ENCODE measurements at regions not wholly inside any gene's neighbourhood (a gene's known extent, or its start where the extent isn't known, plus 50 kb on each side); places are given as distances from the start of the nearest gene placed in this dataset.

DNA sequence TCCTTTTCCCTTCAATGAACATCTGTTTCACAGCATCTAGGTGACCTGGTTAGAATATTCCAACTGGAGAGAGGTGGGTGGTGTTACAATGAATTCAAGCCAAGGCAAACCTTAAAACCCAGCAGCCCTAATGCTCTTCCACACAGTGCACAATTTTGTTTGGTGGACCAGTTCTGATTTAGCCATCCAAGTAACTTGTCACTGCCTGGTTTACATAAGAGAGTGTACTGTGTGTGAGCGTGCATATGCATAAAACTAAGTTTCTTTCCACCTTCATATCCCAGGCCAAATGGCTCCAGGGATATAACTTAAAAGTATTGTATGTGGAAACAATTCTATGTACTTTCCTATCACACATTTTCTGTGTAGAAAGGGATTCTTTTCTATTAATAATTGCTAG, 200.4 kb upstream of the FAR2 start:
- no peak for DNase-seq

DNA sequence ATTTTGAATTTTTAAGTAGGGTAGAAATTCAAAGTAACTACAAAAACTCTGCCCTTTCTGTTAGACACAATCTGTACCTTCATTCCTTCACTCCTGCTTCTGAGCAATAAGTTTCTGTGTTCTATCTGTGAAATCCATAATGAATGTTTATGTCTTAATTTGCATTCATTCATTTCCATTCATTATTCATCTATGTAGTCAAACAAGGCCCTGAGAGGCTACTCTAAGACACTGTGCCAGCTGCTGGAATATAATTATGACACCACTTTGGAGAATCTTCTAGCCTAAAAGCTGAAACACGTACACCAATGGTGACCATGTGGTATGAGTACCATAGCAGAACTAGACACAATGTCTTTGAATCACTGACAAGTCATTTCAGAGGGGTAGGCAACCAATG, 199.9 kb upstream of the FAR2 start:
- no peak for DNase-seq

DNA sequence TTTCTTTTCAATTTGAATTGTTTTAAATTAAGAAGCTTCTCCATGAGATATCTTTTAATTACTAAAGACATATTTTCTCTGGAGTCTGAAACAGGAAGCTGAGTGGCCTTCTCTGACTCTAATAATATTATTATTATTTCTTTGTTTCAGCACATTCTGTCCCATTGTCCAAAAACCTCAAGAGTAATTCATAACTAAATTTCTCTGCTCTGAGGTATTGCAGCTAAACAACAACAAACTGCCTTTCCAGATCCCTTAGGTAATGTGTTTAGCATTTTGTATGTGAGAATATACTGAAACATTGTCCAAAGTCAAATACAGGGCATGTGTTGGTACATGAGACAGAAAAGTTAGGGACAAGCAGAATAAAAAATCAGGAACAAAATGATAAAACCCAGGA, 199.0 kb upstream of the FAR2 start:
- no peak for DNase-seq

DNA sequence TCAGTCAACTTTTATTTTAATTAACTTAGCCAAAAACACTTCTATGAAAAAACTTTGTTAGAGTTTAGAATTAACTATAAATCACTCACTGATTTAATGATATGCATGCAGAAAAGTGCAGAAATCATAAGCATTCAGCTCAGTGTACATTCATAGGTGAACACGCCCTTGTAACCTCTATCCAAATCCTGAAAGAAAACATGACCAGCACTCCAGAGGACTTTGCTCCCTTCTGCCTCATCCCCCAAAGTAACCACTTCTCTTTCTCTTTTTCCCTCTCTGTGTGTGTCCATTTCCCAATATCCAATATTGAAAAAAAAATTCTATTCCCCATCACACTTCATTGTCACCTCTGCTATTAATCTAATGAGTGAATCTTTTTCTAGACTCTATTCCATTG, 197.1 kb upstream of the FAR2 start:
- DNase-seq, result no peak

DNA sequence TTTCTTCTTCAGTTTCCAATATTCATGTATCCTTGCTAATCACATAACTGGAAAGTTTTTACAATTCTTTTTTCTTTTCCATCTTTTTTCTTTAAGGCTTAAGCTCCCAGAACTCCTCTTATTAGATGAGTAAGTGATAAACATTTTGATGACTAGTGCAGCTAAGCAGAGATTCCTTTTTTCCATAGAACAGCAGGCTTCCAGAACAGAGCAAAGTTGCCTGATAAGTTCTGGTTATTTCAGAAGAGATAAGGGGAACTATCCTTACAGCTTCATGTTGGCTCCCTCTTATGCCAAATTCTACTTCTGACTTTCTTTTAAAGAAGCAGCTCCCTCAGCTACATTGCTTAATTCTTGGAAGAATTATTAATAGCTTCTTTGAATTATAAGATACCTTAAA, 194.7 kb upstream of the FAR2 start:
- no peak for DNase-seq

DNA sequence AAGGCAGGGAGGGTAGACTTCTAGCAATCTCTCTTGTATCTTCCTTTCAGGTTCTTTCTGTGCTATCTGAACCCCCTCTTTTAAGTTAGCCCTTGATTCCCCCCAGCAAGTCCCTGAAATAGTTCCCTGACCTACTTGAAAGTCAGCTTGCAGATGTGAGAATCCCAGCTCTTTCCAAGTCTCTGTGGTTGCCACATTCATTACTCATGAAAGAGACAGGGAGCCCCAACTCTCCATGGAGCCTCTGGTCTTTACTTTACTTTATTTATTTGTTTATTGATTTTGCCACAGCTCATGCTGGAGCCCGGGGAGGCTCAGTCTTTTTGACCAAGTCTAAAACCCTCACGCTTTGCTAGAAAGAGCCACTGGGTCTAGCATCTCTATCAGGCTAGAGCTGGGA, 193.6 kb upstream of the FAR2 start:
- DNase-seq, result no peak

- DNase-seq, result no peak
Measured at GRCh38 chr12:28955931-28956330, 193.1 kb upstream of the FAR2 start.

DNA sequence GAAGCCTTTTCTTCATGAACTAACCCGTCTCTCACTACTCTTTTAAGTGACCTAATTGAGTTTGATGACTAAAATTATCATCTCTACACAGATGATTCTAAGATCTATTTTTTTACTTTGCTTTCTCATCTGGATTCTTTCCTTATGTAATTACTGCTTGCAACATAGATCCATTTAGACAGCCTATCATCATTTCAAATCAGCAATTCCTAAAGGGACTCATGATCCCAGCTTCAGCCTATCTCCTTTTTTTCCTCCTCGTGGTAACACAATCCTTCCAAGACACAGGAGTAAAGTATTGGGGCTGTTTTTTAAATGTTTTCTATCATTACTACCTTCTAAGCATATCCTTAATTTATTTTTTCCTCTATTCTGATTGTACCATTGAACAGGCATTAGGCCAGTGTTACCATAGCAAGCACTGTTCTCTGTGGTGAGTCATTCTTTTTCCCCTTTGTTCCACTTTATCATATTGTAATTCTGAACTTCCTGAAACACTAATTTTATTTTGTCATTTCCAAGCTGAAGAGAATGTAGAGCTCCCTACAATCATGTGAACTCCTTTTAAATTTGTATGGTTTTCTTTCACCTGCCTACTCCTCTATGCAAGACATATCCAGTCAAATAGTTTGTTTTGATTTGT, 190.4 kb upstream of the FAR2 start:
- DNase-seq, result no peak

GRCh38 chr12:28961948-28962384, 187.1 kb upstream of the FAR2 start:
- DNase-seq, result no peak

DNA sequence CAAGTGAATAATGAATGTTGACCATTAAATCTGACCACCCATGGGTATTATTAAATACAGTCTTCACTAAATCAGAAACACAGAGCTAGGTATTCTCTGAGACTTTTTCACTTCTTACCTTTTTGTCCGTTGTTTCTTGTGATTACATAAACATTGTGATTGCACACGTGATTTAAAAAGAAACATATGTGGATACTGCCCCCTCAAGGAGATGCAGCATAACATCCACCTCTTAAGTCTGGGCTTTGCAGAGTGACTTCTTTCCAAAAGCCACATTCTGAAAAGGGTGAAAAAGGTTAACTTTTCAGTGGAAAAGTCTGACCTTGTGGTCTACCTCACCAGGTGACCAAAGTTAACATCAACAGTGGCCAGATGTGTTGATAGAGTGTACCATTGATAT, 185.5 kb upstream of the FAR2 start:
- peak; percentile 14 to 46 for DNase-seq

- DNase-seq, result no peak
Measured at GRCh38 chr12:28966046-28966780, 182.9 kb upstream of the FAR2 start.

- DNase-seq, result no peak
Measured at GRCh38 chr12:28967426-28967825, 181.7 kb upstream of the FAR2 start.

GRCh38 chr12:28973491-28973890, 175.6 kb upstream of the FAR2 start:
- DNase-seq, result no peak

- DNase-seq, result no peak
Measured at GRCh38 chr12:28974166-28974565, 174.9 kb upstream of the FAR2 start.

DNA sequence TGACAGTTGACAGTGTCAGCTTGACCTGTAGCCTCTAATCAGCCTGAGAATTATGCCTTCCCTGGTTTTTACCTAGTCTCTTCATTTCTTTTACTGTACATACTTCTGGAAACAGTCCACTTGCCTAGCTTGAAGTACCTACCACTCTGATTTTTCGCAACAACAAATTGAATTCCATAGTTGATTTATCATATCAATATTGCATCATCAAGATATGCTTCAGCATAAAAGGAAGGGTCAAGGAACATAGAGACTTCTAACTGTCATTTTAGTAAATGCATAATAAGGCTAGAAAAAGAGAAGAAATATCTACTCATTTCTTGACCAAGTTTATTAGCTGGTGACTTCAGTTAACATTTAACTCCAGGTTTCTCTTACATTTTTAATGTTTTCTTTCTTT, 174.2 kb upstream of the FAR2 start:
- DNase-seq, result no peak

DNA sequence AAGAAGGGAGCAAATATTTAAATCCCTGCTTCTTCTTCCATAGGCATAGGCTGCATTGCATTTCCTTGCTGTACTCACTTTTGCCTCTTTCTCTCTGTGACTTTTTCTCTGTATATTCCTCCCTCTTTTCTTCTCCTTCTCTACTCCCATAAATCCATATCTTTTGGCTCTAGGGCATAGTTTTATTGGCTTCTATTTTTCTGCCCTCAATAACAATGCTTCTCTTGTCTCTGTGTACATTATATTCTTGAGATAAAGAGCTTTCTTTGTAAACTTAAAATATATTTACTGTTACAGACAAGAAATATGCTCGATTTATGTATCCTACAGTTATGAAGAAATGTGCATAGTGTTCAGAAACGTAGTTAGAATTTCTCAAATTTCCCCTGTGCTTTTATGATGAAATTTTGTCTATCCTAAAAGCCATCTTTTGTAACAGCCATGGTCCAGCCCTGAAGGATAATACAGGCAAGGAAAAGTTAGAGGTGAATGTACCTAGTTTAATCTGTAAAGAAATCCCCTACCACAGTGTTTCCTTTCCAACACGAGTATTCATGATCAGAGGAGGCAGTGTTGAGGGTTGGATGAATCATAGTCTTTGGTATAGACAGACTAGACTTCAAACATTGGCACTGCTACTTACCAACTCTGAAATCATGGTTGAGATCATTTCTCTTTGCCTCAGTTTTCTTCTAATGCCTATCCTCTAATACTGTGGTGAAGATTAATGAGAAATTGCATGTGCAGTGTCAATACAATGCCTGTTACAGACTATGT, 173.3 kb upstream of the FAR2 start:
- DNase-seq, result no peak

DNA sequence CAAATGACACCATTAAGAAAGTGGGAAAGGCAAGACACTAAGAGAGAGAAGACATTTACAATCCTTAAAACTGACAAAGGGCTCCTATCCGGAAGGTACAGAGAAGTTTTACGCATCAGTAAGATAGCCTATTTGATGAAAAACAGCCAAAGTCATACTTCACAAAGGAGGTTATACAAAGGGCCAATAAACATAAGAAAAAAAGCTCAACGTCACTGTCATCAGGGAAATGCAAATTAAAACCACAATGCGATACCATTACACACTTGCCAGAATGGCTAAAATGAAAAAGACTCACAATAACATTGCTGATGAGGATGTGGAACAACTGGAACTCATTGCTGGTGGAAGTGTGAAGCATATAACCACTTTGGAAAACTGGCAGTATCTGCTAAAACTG, 168.6 kb upstream of the FAR2 start:
- no peak for DNase-seq

- no peak for DNase-seq
Measured at GRCh38 chr12:28987538-28988324, 161.3 kb upstream of the FAR2 start.

DNA sequence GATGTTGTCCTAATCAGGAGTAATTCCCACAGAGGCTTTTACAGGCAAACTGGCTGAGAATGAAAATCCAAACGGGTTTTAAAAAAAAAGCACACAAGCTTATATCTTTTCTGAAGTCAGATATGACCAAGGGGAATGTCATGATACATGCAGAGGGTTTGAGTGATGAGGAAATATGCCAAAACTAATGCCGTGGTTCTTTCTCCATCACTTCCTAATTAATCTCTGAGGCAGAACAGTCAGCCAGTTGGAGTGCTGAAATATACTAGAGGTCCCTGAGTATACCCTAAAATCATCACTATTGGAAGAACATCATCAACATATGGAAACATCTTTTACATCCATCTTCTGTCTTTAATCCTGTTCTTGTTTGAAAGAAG, 160.8 kb upstream of the FAR2 start:
- no peak for DNase-seq

DNA sequence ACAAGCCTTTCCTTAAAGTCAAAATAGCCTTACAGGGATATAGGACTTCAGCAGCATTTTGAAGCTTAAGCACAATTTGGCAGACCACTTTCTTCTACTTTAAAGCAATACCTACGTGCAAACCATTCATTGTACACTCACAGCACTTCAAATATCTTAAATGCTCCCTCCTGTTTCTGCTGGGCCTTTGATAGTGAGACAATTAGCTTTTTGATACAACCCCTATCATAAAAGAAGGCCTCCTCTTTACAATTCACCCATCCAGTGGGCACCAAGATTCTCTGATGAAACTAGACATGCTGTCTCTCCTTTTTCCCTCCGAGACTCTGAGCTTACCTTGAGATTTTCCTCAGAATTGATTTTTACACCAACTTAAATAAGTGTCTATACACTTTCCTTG, 157.5 kb upstream of the FAR2 start:
- DNase-seq, result no peak

- no peak for DNase-seq
Measured at GRCh38 chr12:28993720-28994119, 155.4 kb upstream of the FAR2 start.

DNA sequence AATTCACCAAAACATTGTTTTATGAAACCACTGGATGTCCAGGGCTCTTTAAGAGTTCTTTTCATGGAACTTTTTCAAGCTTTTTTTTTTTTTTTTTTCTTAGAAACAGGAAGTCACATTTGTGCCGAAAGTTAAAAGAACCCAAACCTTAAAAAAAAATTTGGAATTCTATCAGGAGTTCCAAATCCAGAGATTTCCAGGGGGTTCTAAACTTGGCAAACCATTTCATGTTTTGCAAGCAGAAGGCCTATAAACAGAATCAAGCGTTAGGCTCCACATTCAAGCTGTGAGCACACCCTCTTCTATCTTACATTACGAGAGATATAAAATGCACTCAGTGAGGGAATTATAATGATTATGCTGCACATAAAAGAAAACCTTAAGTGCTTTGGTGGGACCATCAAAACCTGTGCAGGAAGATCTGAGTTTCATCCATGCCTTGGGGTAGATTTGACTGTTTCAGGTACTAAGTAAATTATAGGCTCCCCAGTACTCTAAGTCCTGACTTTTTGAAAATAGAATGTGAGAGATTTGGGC, 154.8 kb upstream of the FAR2 start:
- no peak for DNase-seq

- no peak for DNase-seq
Measured at GRCh38 chr12:28996688-28997087, 152.4 kb upstream of the FAR2 start.

Data from NCI-H524 (cell line).